ENCODE measurements at regions not wholly inside any gene's neighbourhood (a gene's known extent, or its start where the extent isn't known, plus 50 kb on each side); places are given as distances from the start of the nearest gene placed in this dataset.

GRCh38 chr18:6610466-6610865, 119.0 kb upstream of the ARHGAP28 start:
- Histone ChIP-seq H3K27ac (ENCODE audit: low read length) (no peak overlapping the region), H3K4me1 (ENCODE audit: control insufficient read depth, insufficient read depth, low read length) (no peaks in the 10 kb centered on the region), H3K4me3 (ENCODE audit: low read length) (no peak overlapping the region), H3K27me3 (ENCODE audit: control insufficient read depth, insufficient read depth) (no peaks in the 10 kb centered on the region), H3K9me3 (ENCODE audit: control insufficient read depth, low read length) (no peaks in the 10 kb centered on the region)
- WGBS, result 29% methylated on average over 3 of the region's 3 CpGs
- ATAC-seq, result no peak
- intact Hi-C loops (cut with DNase I), result no loop called here
- no peak for DNase-seq

GRCh38 chr18:6613581-6613980, 115.9 kb upstream of the ARHGAP28 start:
- no peak overlapping the region for H3K27ac ChIP-seq (ENCODE audit: low read length)
- H3K9me3 ChIP-seq (ENCODE audit: control insufficient read depth, low read length), result no peaks in the 10 kb centered on the region
- H3K27me3 ChIP-seq (ENCODE audit: control insufficient read depth, insufficient read depth), result no peaks in the 10 kb centered on the region
- H3K4me1 ChIP-seq (ENCODE audit: control insufficient read depth, insufficient read depth, low read length), result no peaks in the 10 kb centered on the region
- H3K4me3 ChIP-seq (ENCODE audit: low read length), result no peak overlapping the region
- intact Hi-C loops (cut with DNase I), result no loop called here
- ATAC-seq (no peak), DNase-seq (no peak)
- 38% methylated on average over 1 of the region's 1 CpG for WGBS

- intact Hi-C loops (cut with DNase I), result no loop called here
- DNase-seq (no peak), ATAC-seq (no peak)
- no peak overlapping the region for H3K27ac ChIP-seq (ENCODE audit: low read length)
- WGBS, result 92% methylated on average over 4 of the region's 4 CpGs
- H3K4me3 ChIP-seq (ENCODE audit: low read length), result no peak overlapping the region
- H3K9me3 ChIP-seq (ENCODE audit: control insufficient read depth, low read length), result no peaks in the 10 kb centered on the region
- no peaks in the 10 kb centered on the region for H3K4me1 ChIP-seq (ENCODE audit: control insufficient read depth, insufficient read depth, low read length)
- H3K27me3 ChIP-seq (ENCODE audit: control insufficient read depth, insufficient read depth), result no peaks in the 10 kb centered on the region
Measured at GRCh38 chr18:6614952-6615351, 114.6 kb upstream of the ARHGAP28 start.

- 77% methylated on average over 4 of the region's 4 CpGs for WGBS
Measured at GRCh38 chr18:6616981-6617380, 112.5 kb upstream of the ARHGAP28 start.

GRCh38 chr18:6621437-6621836, 108.1 kb upstream of the ARHGAP28 start:
- Histone ChIP-seq H3K27ac (ENCODE audit: low read length) (no peak overlapping the region), H3K4me3 (ENCODE audit: low read length) (no peak overlapping the region), H3K4me1 (ENCODE audit: control insufficient read depth, insufficient read depth, low read length) (peaks cover 5% of the 10 kb centered on the region), H3K9me3 (ENCODE audit: control insufficient read depth, low read length) (no peaks in the 10 kb centered on the region), H3K27me3 (ENCODE audit: control insufficient read depth, insufficient read depth) (no peaks in the 10 kb centered on the region)
- DNase-seq (no peak), ATAC-seq (peak in 1 of 2 donors; percentile 25)
- intact Hi-C loops (cut with DNase I), result no loop called here
- WGBS, result 78% methylated on average over 4 of the region's 4 CpGs

More at GRCh38 chr18:6616981-6617380, 112.5 kb upstream of the ARHGAP28 start:
- Histone ChIP-seq H3K4me3 (ENCODE audit: low read length) (no peak overlapping the region), H3K4me1 (ENCODE audit: control insufficient read depth, insufficient read depth, low read length) (no peaks in the 10 kb centered on the region), H3K27ac (ENCODE audit: low read length) (no peak overlapping the region), H3K27me3 (ENCODE audit: control insufficient read depth, insufficient read depth) (no peaks in the 10 kb centered on the region), H3K9me3 (ENCODE audit: control insufficient read depth, low read length) (no peaks in the 10 kb centered on the region)
- intact Hi-C loops (cut with DNase I), result no loop called here
- DNase-seq (no peak), ATAC-seq (no peak)

- Histone ChIP-seq H3K27me3 (ENCODE audit: control insufficient read depth, insufficient read depth) (no peaks in the 10 kb centered on the region), H3K9me3 (ENCODE audit: control insufficient read depth, low read length) (no peaks in the 10 kb centered on the region), H3K27ac (ENCODE audit: low read length) (no peak overlapping the region), H3K4me3 (ENCODE audit: low read length) (no peak overlapping the region), H3K4me1 (ENCODE audit: control insufficient read depth, insufficient read depth, low read length) (peaks cover 7% of the 10 kb centered on the region)
- ATAC-seq, result no peak
- intact Hi-C loops (cut with DNase I), result no loop called here
- WGBS, result 62% methylated on average over 2 of the region's 2 CpGs
- DNase-seq, result no peak
Measured at GRCh38 chr18:6623278-6623677, 106.2 kb upstream of the ARHGAP28 start.

- 49% methylated on average over 5 of the region's 5 CpGs for WGBS
- ATAC-seq (peak; percentile 57 to 78), DNase-seq (no peak)
- Histone ChIP-seq H3K27me3 (ENCODE audit: control insufficient read depth, insufficient read depth) (no peaks in the 10 kb centered on the region), H3K27ac (ENCODE audit: low read length) (peak overlapping the region; percentile 14), H3K4me1 (ENCODE audit: control insufficient read depth, insufficient read depth, low read length) (peaks cover 7% of the 10 kb centered on the region), H3K4me3 (ENCODE audit: low read length) (no peak overlapping the region), H3K9me3 (ENCODE audit: control insufficient read depth, low read length) (no peaks in the 10 kb centered on the region)
- intact Hi-C loops (cut with DNase I), result no loop called here
Measured at GRCh38 chr18:6624271-6624660, 105.2 kb upstream of the ARHGAP28 start.

- ATAC-seq, result peak; percentile 65 to 70
- H3K4me3 ChIP-seq (ENCODE audit: low read length), result no peak overlapping the region
- no peak for DNase-seq
- H3K4me1 ChIP-seq (ENCODE audit: control insufficient read depth, insufficient read depth, low read length), result peaks cover 7% of the 10 kb centered on the region
- no peaks in the 10 kb centered on the region for H3K27me3 ChIP-seq (ENCODE audit: control insufficient read depth, insufficient read depth)
- H3K9me3 ChIP-seq (ENCODE audit: control insufficient read depth, low read length), result no peaks in the 10 kb centered on the region
- H3K27ac ChIP-seq (ENCODE audit: low read length), result no peak overlapping the region
- intact Hi-C loops (cut with DNase I), result no loop called here
- WGBS, result 31% methylated on average over 5 of the region's 5 CpGs
Measured at GRCh38 chr18:6624661-6625311, 104.7 kb upstream of the ARHGAP28 start.

GRCh38 chr18:6625481-6625880, 104.0 kb upstream of the ARHGAP28 start:
- ATAC-seq (no peak), DNase-seq (no peak)
- Histone ChIP-seq H3K4me1 (ENCODE audit: control insufficient read depth, insufficient read depth, low read length) (peaks cover 7% of the 10 kb centered on the region), H3K27ac (ENCODE audit: low read length) (no peak overlapping the region), H3K9me3 (ENCODE audit: control insufficient read depth, low read length) (no peaks in the 10 kb centered on the region), H3K4me3 (ENCODE audit: low read length) (no peak overlapping the region), H3K27me3 (ENCODE audit: control insufficient read depth, insufficient read depth) (no peaks in the 10 kb centered on the region)
- intact Hi-C loops (cut with DNase I), result no loop called here
- WGBS, result 44% methylated on average over 3 of the region's 3 CpGs

GRCh38 chr18:6626457-6626856, 103.1 kb upstream of the ARHGAP28 start:
- Histone ChIP-seq H3K4me1 (ENCODE audit: control insufficient read depth, insufficient read depth, low read length) (peaks cover 7% of the 10 kb centered on the region), H3K27ac (ENCODE audit: low read length) (no peak overlapping the region), H3K4me3 (ENCODE audit: low read length) (no peak overlapping the region), H3K27me3 (ENCODE audit: control insufficient read depth, insufficient read depth) (no peaks in the 10 kb centered on the region), H3K9me3 (ENCODE audit: control insufficient read depth, low read length) (no peaks in the 10 kb centered on the region)
- intact Hi-C loops (cut with DNase I), result no loop called here
- WGBS, result 59% methylated on average over 5 of the region's 5 CpGs
- DNase-seq, result no peak
- ATAC-seq, result peak in 1 of 2 donors; percentile 57

GRCh38 chr18:6627645-6628044, 101.9 kb upstream of the ARHGAP28 start:
- no peak overlapping the region for H3K4me3 ChIP-seq (ENCODE audit: low read length)
- H3K9me3 ChIP-seq (ENCODE audit: control insufficient read depth, low read length), result no peaks in the 10 kb centered on the region
- DNase-seq (no peak), ATAC-seq (no peak)
- 71% methylated on average over 4 of the region's 4 CpGs for WGBS
- H3K27me3 ChIP-seq (ENCODE audit: control insufficient read depth, insufficient read depth), result no peaks in the 10 kb centered on the region
- no peak overlapping the region for H3K27ac ChIP-seq (ENCODE audit: low read length)
- H3K4me1 ChIP-seq (ENCODE audit: control insufficient read depth, insufficient read depth, low read length), result peaks cover 7% of the 10 kb centered on the region
- intact Hi-C loops (cut with DNase I), result no loop called here

- no peaks in the 10 kb centered on the region for H3K9me3 ChIP-seq (ENCODE audit: control insufficient read depth, low read length)
- intact Hi-C loops (cut with DNase I), result no loop called here
Measured at GRCh38 chr18:6628187-6628586, 101.3 kb upstream of the ARHGAP28 start.

More at GRCh38 chr18:6628187-6628586, 101.3 kb upstream of the ARHGAP28 start:
- Histone ChIP-seq H3K4me1 (ENCODE audit: control insufficient read depth, insufficient read depth, low read length) (peaks cover 7% of the 10 kb centered on the region), H3K27ac (ENCODE audit: low read length) (no peak overlapping the region), H3K27me3 (ENCODE audit: control insufficient read depth, insufficient read depth) (no peaks in the 10 kb centered on the region), H3K4me3 (ENCODE audit: low read length) (no peak overlapping the region)
- DNase-seq (no peak), ATAC-seq (no peak)
- WGBS, result 80% methylated on average over 2 of the region's 2 CpGs
